H1 (cell line): ENCODE measurements at regions not wholly inside any gene's neighbourhood (a gene's known extent, or its start where the extent isn't known, plus 50 kb on each side); places are given as distances from the start of the nearest gene placed in this dataset.

Source experiments
- CTCF ChIA-PET: fragments of 300-600 bp; sonication (Branson Sonifier 250); formaldehyde crosslinking; loops from one replicate; lab custom pipeline; 2021; ENCODE audit not compliant: partially characterized antibody; lab: Charles Lee
- POLR2A ChIA-PET: fragments of 300-600 bp; sonication (Branson Sonifier 250); formaldehyde crosslinking; loops from one replicate; lab custom pipeline; 2021; ENCODE audit warnings: inconsistent platforms; ENCODE audit not compliant: partially characterized antibody; lab: Charles Lee
- DNase-seq, 2 experiments: peaks; one replicate each; pipeline versions ENCODE4 v3.0.0 to v3.0.0-alpha.2; 2010 to 2022; ENCODE audit warnings: low spot score in 2 of 2, low read depth in 1 of 2, mixed read lengths in 1 of 2
- FAIRE-seq: peaks from 2 replicates; lab custom pipeline; 2011; peaks lifted over from hg19 to GRCh38; lab: Jason Lieb, UNC
- H2AFZ ChIP-seq: 2 replicates; pipeline ENCODE4 v1.8.1; 2012; ENCODE audit warnings: low read length, inconsistent platforms
- H2AK5ac ChIP-seq: 2 replicates; pipeline ENCODE4 v1.6.1; 2013; ENCODE audit warnings: low read depth, low read length
- H2BK120ac ChIP-seq: replicated peaks from 2 replicates; pipeline ENCODE3; 2013; ENCODE audit warnings: low read depth, low read length, inconsistent platforms
- H2BK12ac ChIP-seq: 2 replicates; pipeline ENCODE4 v1.6.1; 2013; ENCODE audit warnings: low read depth, low read length
- H2BK15ac ChIP-seq: 2 replicates; pipeline ENCODE4 v1.6.1; 2013; ENCODE audit warnings: low read length
- H2BK20ac ChIP-seq: 2 replicates; pipeline ENCODE4 v1.6.1; 2013; ENCODE audit warnings: low read length
- H2BK5ac ChIP-seq: 2 replicates; pipeline ENCODE4 v1.6.1; 2013; ENCODE audit warnings: low read depth, low read length
- H3K14ac ChIP-seq: 2 replicates; pipeline ENCODE4 v1.6.1; 2013; ENCODE audit warnings: inconsistent platforms; ENCODE audit not compliant: insufficient read length
- H3K18ac ChIP-seq: 2 replicates; pipeline ENCODE4 v1.6.1; 2013; ENCODE audit warnings: low read length; ENCODE audit errors: extremely low read depth
- H3K23ac ChIP-seq: 2 replicates; pipeline ENCODE4 v1.6.1; 2013; ENCODE audit warnings: inconsistent platforms; ENCODE audit not compliant: insufficient read length
- H3K23me2 ChIP-seq: 2 replicates; pipeline ENCODE4 v1.6.1; 2013; ENCODE audit warnings: low read depth, low read length
- H3K27ac ChIP-seq: 2 replicates; pipeline ENCODE4 v1.6.1; 2011; ENCODE audit warnings: low read depth, low read length, inconsistent platforms
- H3K27me3 ChIP-seq, 4 experiments: replicated peaks in 1 of 4; 1 replicate in 1 of 4; 2 replicates in 3 of 4; pipeline versions ENCODE4 v1.6.1 to v1.8.1; 2011 to 2013; ENCODE audit warnings: low read length in 3 of 4, mild to moderate bottlenecking in 3 of 4, inconsistent platforms in 2 of 4, mixed read lengths in 2 of 4, moderate library complexity in 1 of 4; ENCODE audit not compliant: control insufficient read depth in 3 of 4, insufficient read depth in 3 of 4; ENCODE audit errors: extremely low read depth in 1 of 4
- H3K36me3 ChIP-seq, 4 experiments: 2 replicates each; pipeline versions ENCODE4 v1.6.1 to v1.8.1; 2011 to 2013; ENCODE audit warnings: mild to moderate bottlenecking in 4 of 4, low read length in 3 of 4, moderate library complexity in 2 of 4, control low read depth in 1 of 4, inconsistent platforms in 1 of 4; ENCODE audit not compliant: insufficient read depth in 4 of 4, control insufficient read depth in 2 of 4
- H3K4ac ChIP-seq: replicated peaks from 2 replicates; pipeline ENCODE3; 2013; ENCODE audit warnings: low read length, low read depth, mixed read lengths, inconsistent platforms; ENCODE audit not compliant: insufficient read length
- H3K4me1 ChIP-seq, 4 experiments: replicated peaks in 1 of 4; 1 replicate in 1 of 4; 2 replicates in 3 of 4; pipeline versions ENCODE4 v1.6.1 to v1.8.1; 2011 to 2013; ENCODE audit warnings: low read length in 3 of 4, inconsistent platforms in 2 of 4, mixed read lengths in 1 of 4; ENCODE audit not compliant: insufficient read depth in 4 of 4, control insufficient read depth in 3 of 4
- H3K4me2 ChIP-seq, 2 experiments: 2 replicates each; pipeline versions ENCODE4 v1.6.1 to v1.8.1; 2011 to 2013; ENCODE audit warnings: low read depth in 2 of 2, low read length in 2 of 2, control low read depth in 1 of 2, inconsistent platforms in 1 of 2, mild to moderate bottlenecking in 1 of 2; ENCODE audit not compliant: insufficient read depth in 1 of 2
- H3K4me3 ChIP-seq, 4 experiments: fragments of 200-600, 300-600 bp in 1 of 4; sonication (generic), shearing (Covaris generic), sonication (Bioruptor Twin) in 1 of 4; 2 replicates each; pipeline versions ENCODE4 v1.5.1 to v1.8.1; 2011 to 2016; ENCODE audit warnings: low read length in 4 of 4, low read depth in 3 of 4, control low read depth in 2 of 4, inconsistent platforms in 2 of 4, mild to moderate bottlenecking in 2 of 4, mixed read lengths in 1 of 4, moderate library complexity in 1 of 4; ENCODE audit not compliant: insufficient read depth in 2 of 4; ENCODE audit errors: extremely low read depth in 1 of 4
- H3K56ac ChIP-seq: replicated peaks from 2 replicates; pipeline ENCODE3; 2013; ENCODE audit warnings: low read depth, mild to moderate bottlenecking, mixed read lengths, low read length, inconsistent platforms; ENCODE audit not compliant: insufficient read length
- H3K79me1 ChIP-seq: 2 replicates; pipeline ENCODE4 v1.6.1; 2013; ENCODE audit warnings: low read depth, low read length, control low read depth
- H3K79me2 ChIP-seq, 2 experiments: 2 replicates each; pipeline versions ENCODE4 v1.6.1 to v1.8.1; 2012 to 2013; ENCODE audit warnings: low read length in 2 of 2, mild to moderate bottlenecking in 2 of 2, inconsistent platforms in 1 of 2; ENCODE audit not compliant: insufficient read depth in 2 of 2, control insufficient read depth in 1 of 2
- H3K9ac ChIP-seq, 4 experiments: replicated peaks in 1 of 4; 1 replicate in 1 of 4; 2 replicates in 3 of 4; pipeline versions ENCODE4 v1.6.1 to v1.8.1; 2011 to 2013; ENCODE audit warnings: low read depth in 3 of 4, low read length in 3 of 4, control low read depth in 2 of 4, mild to moderate bottlenecking in 2 of 4, moderate library complexity in 2 of 4, inconsistent platforms in 1 of 4; ENCODE audit errors: extremely low read depth in 1 of 4
- H3K9me3 ChIP-seq, 2 experiments: 2 replicates each; pipeline versions ENCODE4 v1.6.1 to v1.8.1; 2012 to 2013; ENCODE audit warnings: mild to moderate bottlenecking in 2 of 2, moderate library complexity in 2 of 2, control low read depth in 1 of 2, inconsistent platforms in 1 of 2, low read depth in 1 of 2, low read length in 1 of 2, mixed read lengths in 1 of 2; ENCODE audit not compliant: insufficient read depth in 2 of 2
- H4K20me1 ChIP-seq, 2 experiments: replicated peaks in 1 of 2; 2 replicates each; pipeline versions ENCODE3 to v1.8.1; 2011 to 2013; ENCODE audit warnings: inconsistent platforms in 2 of 2, low read length in 2 of 2, mild to moderate bottlenecking in 1 of 2; ENCODE audit not compliant: insufficient read depth in 2 of 2, control insufficient read depth in 1 of 2
- H4K5ac ChIP-seq: 2 replicates; pipeline ENCODE4 v1.6.1; 2013; ENCODE audit warnings: low read length, low read depth, mixed read lengths, inconsistent platforms; ENCODE audit not compliant: insufficient read length
- H4K8ac ChIP-seq: 2 replicates; pipeline ENCODE4 v1.8.0; 2013; ENCODE audit warnings: mild to moderate bottlenecking, moderate library complexity, low read length, inconsistent platforms; ENCODE audit not compliant: insufficient read depth; ENCODE audit errors: extremely low read depth
- H4K91ac ChIP-seq: replicated peaks from 2 replicates; pipeline ENCODE3; 2013; ENCODE audit warnings: low read length, mixed read lengths, inconsistent platforms; ENCODE audit not compliant: insufficient read length
- ASH2L ChIP-seq: fragments of 200-600, 300-600 bp; sonication (generic); IDR thresholded peaks from one replicate; pipeline ENCODE4 v1.7.1; 2017; ENCODE audit warnings: low read length
- BCL11A ChIP-seq, 2 experiments: IDR thresholded peaks; one replicate each; pipeline ENCODE4 v1.6.1; 2011; ENCODE audit warnings: low read depth in 2 of 2, low read length in 2 of 2, mild to moderate bottlenecking in 2 of 2
- CEBPB ChIP-seq: IDR thresholded peaks from 2 replicates; pipeline ENCODE4 v1.6.1; 2012; ENCODE audit warnings: low read depth, low read length
- CREB1 ChIP-seq: IDR thresholded peaks from 2 replicates; pipeline ENCODE4 v1.6.1; 2012; ENCODE audit warnings: inconsistent platforms
- EGR1 ChIP-seq: IDR thresholded peaks from 2 replicates; pipeline ENCODE4 v1.6.1; 2011; ENCODE audit warnings: low read depth, low read length, borderline replicate concordance
- EZH2 ChIP-seq: fragments of 200-600 bp; sonication (generic); IDR thresholded peaks from 2 replicates; pipeline ENCODE4 v1.7.1; 2012; ENCODE audit warnings: low read depth, mild to moderate bottlenecking, moderate library complexity, low read length, inconsistent platforms; ENCODE audit not compliant: severe bottlenecking
- HDAC2 ChIP-seq, 2 experiments: fragments of 300-600 bp in 1 of 2; sonication (generic) in 1 of 2; IDR thresholded peaks; 2 replicates each; pipeline ENCODE4 v1.6.1; 2011 to 2012; ENCODE audit warnings: low read depth in 2 of 2, low read length in 2 of 2, mild to moderate bottlenecking in 2 of 2, moderate library complexity in 2 of 2, borderline replicate concordance in 1 of 2, inconsistent platforms in 1 of 2
- JUND ChIP-seq: IDR thresholded peaks from 2 replicates; pipeline ENCODE4 v1.6.1; 2011; ENCODE audit warnings: mild to moderate bottlenecking, improper control_type of control experiment, low read length
- KDM1A ChIP-seq: fragments of 200-600, 300-600 bp; sonication (generic); IDR thresholded peaks from 2 replicates; pipeline ENCODE4 v1.7.1; 2016; ENCODE audit warnings: mild to moderate bottlenecking, low read length, borderline replicate concordance
- KDM5A ChIP-seq: fragments of 200-600 bp; IDR thresholded peaks from 2 replicates; pipeline ENCODE4 v1.7.1; 2012; ENCODE audit warnings: mild to moderate bottlenecking, low read length, inconsistent platforms, mixed read lengths
- POLR2A ChIP-seq, 2 experiments: IDR thresholded peaks; 1 replicate in 1 of 2; 2 replicates in 1 of 2; pipeline ENCODE4 v1.6.1; 2011; ENCODE audit warnings: low read depth in 2 of 2, low read length in 2 of 2, mild to moderate bottlenecking in 2 of 2; ENCODE audit errors: control extremely low read depth in 1 of 2
- TBP ChIP-seq: IDR thresholded peaks from 2 replicates; pipeline ENCODE4 v1.6.1; 2011; ENCODE audit warnings: low read depth, low read length, improper control_type of control experiment
- TCF12 ChIP-seq: IDR thresholded peaks from 2 replicates; pipeline ENCODE4 v1.6.1; 2011; ENCODE audit warnings: low read depth, mild to moderate bottlenecking, low read length
- TEAD4 ChIP-seq: IDR thresholded peaks from 2 replicates; pipeline ENCODE4 v1.6.1; 2012; ENCODE audit warnings: low read depth, low read length, inconsistent platforms, mixed read lengths
- USF2 ChIP-seq: IDR thresholded peaks from 2 replicates; pipeline ENCODE4 v1.6.1; 2011; ENCODE audit warnings: low read length, improper control_type of control experiment
- YY1 ChIP-seq: IDR thresholded peaks from 2 replicates; pipeline ENCODE4 v1.6.1; 2011; ENCODE audit warnings: low read depth, mild to moderate bottlenecking, low read length

DNA sequence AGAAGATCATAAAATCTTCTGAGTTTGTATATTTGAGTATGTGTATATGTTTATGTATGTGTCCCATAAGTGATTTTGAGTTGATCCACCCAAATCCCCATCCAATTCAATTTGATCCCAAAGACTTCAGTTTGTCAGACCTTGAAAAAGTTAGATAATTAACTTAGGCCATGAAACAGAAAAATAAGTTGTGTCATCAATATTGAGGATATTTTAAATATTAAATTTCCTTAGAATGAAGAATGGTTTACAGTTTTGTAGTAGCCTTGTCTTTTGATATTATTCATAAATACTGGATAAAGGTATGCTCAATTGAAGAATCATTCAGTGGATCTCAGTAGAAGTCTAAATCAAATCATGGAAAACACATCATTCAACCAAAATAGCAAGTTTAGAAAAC is 864.4 kb upstream of the INTU start:
- Histone ChIP-seq H3K4ac (no peak overlapping the region), H3K18ac (no peak overlapping the region), H4K8ac (no peak overlapping the region), H3K27me3 (no peaks in the 10 kb centered on the region), H4K91ac (no peak overlapping the region), H3K23ac (no peak overlapping the region), H3K27ac (no peak overlapping the region), H3K56ac (no peak overlapping the region), H2BK20ac (no peak overlapping the region), H4K5ac (no peak overlapping the region), H2AFZ (no peak overlapping the region), H3K9me3 (peaks cover 0 to 10% of the 10 kb centered on the region in 2 experiments; a peak in 1 of 4 replicates), H2BK15ac (no peak overlapping the region), H3K4me3 (no peak overlapping the region), H2BK5ac (no peak overlapping the region), H2AK5ac (no peak overlapping the region), H3K36me3 (no peaks in the 10 kb centered on the region), H3K79me1 (no peaks in the 10 kb centered on the region), H3K4me1 (no peaks in the 10 kb centered on the region), H3K9ac (no peak overlapping the region), H3K79me2 (no peaks in the 10 kb centered on the region), H2BK12ac (no peak overlapping the region), H4K20me1 (no peaks in the 10 kb centered on the region), H3K4me2 (no peak overlapping the region), H3K23me2 (no peaks in the 10 kb centered on the region), H3K14ac (no peak overlapping the region), H2BK120ac (no peak overlapping the region)
- DNase-seq = no peak
- POLR2A ChIA-PET = no interaction called here
- FAIRE-seq = no peak
- CTCF ChIA-PET = no interaction called here
- TF ChIP-seq BCL11A (IDR thresholded peaks at IDR 0.05; ENCODE audit: low read depth in 2 of 2, low read length in 2 of 2) (no peak), JUND (no peak), KDM1A (no peak), TEAD4 (no peak), CEBPB (no peak), KDM5A (no peak), EGR1 (no peak), EZH2 (no peak), CREB1 (no peak), TCF12 (no peak), USF2 (no peak), YY1 (no peak), HDAC2 (IDR thresholded peaks at IDR 0.05; ENCODE audit: borderline replicate concordance in 1 of 2, low read depth in 2 of 2, low read length in 2 of 2) (no peak), POLR2A (IDR thresholded peaks at IDR 0.05; ENCODE audit: control extremely low read depth in 1 of 2, low read depth in 2 of 2, low read length in 2 of 2) (no peak), TBP (no peak), ASH2L (no peak)
